ENCODE measurements at regions not wholly inside any gene's neighbourhood (a gene's known extent, or its start where the extent isn't known, plus 50 kb on each side); places are given as distances from the start of the nearest gene placed in this dataset.

- ATAC-seq (ENCODE audit: low read depth) (no peak), DNase-seq (ENCODE audit: low spot score) (no peak)
- Histone ChIP-seq H3K27me3 (ENCODE audit: insufficient read depth, poor library complexity, severe bottlenecking) (no peaks in the 10 kb centered on the region), H3K4me1 (ENCODE audit: insufficient read depth, poor library complexity, severe bottlenecking) (peaks cover 10% of the 10 kb centered on the region), H3K36me3 (ENCODE audit: low read depth) (no peaks in the 10 kb centered on the region), H3K27ac (ENCODE audit: poor library complexity, severe bottlenecking) (no peak overlapping the region), H3K4me3 (ENCODE audit: severe bottlenecking) (no peak overlapping the region), H3K9me3 (ENCODE audit: severe bottlenecking) (no peaks in the 10 kb centered on the region)
- no peak for TF ChIP-seq CTCF (IDR thresholded peaks at IDR 0.05; ENCODE audit: poor library complexity, severe bottlenecking)
Observed at GRCh38 chr10:77699080-77699645, 61.6 kb upstream of the KCNMA1 start.

- H3K4me3 ChIP-seq (ENCODE audit: severe bottlenecking): no peak overlapping the region
- DNase-seq (ENCODE audit: low spot score) (no peak), ATAC-seq (ENCODE audit: low read depth) (no peak)
- no peaks in the 10 kb centered on the region for H3K27me3 ChIP-seq (ENCODE audit: insufficient read depth, poor library complexity, severe bottlenecking)
- TF ChIP-seq CTCF (IDR thresholded peaks at IDR 0.05; ENCODE audit: poor library complexity, severe bottlenecking): no peak
- H3K36me3 ChIP-seq (ENCODE audit: low read depth): no peaks in the 10 kb centered on the region
- peaks cover 10% of the 10 kb centered on the region for H3K4me1 ChIP-seq (ENCODE audit: insufficient read depth, poor library complexity, severe bottlenecking)
- H3K9me3 ChIP-seq (ENCODE audit: severe bottlenecking): no peaks in the 10 kb centered on the region
- no peak overlapping the region for H3K27ac ChIP-seq (ENCODE audit: poor library complexity, severe bottlenecking)
Observed at GRCh38 chr10:77698267-77698931, 60.8 kb upstream of the KCNMA1 start.

GRCh38 chr10:77696584-77696983, 59.0 kb upstream of the KCNMA1 start:
- H3K4me1 ChIP-seq (ENCODE audit: insufficient read depth, poor library complexity, severe bottlenecking): no peaks in the 10 kb centered on the region
- TF ChIP-seq CTCF (IDR thresholded peaks at IDR 0.05; ENCODE audit: poor library complexity, severe bottlenecking): no peak
- ATAC-seq (ENCODE audit: low read depth) (no peak), DNase-seq (ENCODE audit: low spot score) (no peak)
- no peaks in the 10 kb centered on the region for H3K36me3 ChIP-seq (ENCODE audit: low read depth)
- H3K27ac ChIP-seq (ENCODE audit: poor library complexity, severe bottlenecking): no peak overlapping the region
- no peaks in the 10 kb centered on the region for H3K27me3 ChIP-seq (ENCODE audit: insufficient read depth, poor library complexity, severe bottlenecking)
- H3K9me3 ChIP-seq (ENCODE audit: severe bottlenecking): no peaks in the 10 kb centered on the region
- H3K4me3 ChIP-seq (ENCODE audit: severe bottlenecking): no peak overlapping the region

GRCh38 chr10:77695186-77695585, 57.6 kb upstream of the KCNMA1 start:
- H3K4me3 ChIP-seq (ENCODE audit: severe bottlenecking): no peak overlapping the region
- no peaks in the 10 kb centered on the region for H3K9me3 ChIP-seq (ENCODE audit: severe bottlenecking)
- ATAC-seq (ENCODE audit: low read depth) (no peak), DNase-seq (ENCODE audit: low spot score) (no peak)
- H3K36me3 ChIP-seq (ENCODE audit: low read depth): no peaks in the 10 kb centered on the region
- TF ChIP-seq CTCF (IDR thresholded peaks at IDR 0.05; ENCODE audit: poor library complexity, severe bottlenecking): no peak
- H3K27me3 ChIP-seq (ENCODE audit: insufficient read depth, poor library complexity, severe bottlenecking): no peaks in the 10 kb centered on the region
- H3K27ac ChIP-seq (ENCODE audit: poor library complexity, severe bottlenecking): no peak overlapping the region
- H3K4me1 ChIP-seq (ENCODE audit: insufficient read depth, poor library complexity, severe bottlenecking): no peaks in the 10 kb centered on the region

GRCh38 chr10:77692782-77693181, 55.2 kb upstream of the KCNMA1 start:
- Histone ChIP-seq H3K27me3 (ENCODE audit: insufficient read depth, poor library complexity, severe bottlenecking) (no peaks in the 10 kb centered on the region), H3K4me1 (ENCODE audit: insufficient read depth, poor library complexity, severe bottlenecking) (no peaks in the 10 kb centered on the region), H3K9me3 (ENCODE audit: severe bottlenecking) (no peaks in the 10 kb centered on the region), H3K27ac (ENCODE audit: poor library complexity, severe bottlenecking) (no peak overlapping the region), H3K4me3 (ENCODE audit: severe bottlenecking) (no peak overlapping the region), H3K36me3 (ENCODE audit: low read depth) (no peaks in the 10 kb centered on the region)
- DNase-seq (ENCODE audit: low spot score): no peak
- ATAC-seq (ENCODE audit: low read depth): peak; percentile 93
- no peak for TF ChIP-seq CTCF (IDR thresholded peaks at IDR 0.05; ENCODE audit: poor library complexity, severe bottlenecking)
